MM.1S (cell line): ENCODE measurements at regions not wholly inside any gene's neighbourhood (a gene's known extent, or its start where the extent isn't known, plus 50 kb on each side); places are given as distances from the start of the nearest gene placed in this dataset.

Experiments used
- DNase-seq: peaks from one replicate; pipeline ENCODE4 v3.0.0-alpha.2; 2015
- H2AFZ ChIP-seq: fragments of 300-600 bp; sonication (generic); 2 replicates; pipeline ENCODE4 v1.6.0; 2016; ENCODE audit warnings: antibody characterized with exemption, low read length
- H3F3A ChIP-seq: fragments of 300-600 bp; sonication (generic); 2 replicates; pipeline ENCODE4 v1.6.1; 2016; ENCODE audit warnings: mild to moderate bottlenecking, antibody characterized with exemption, low read length, moderate library complexity, mixed read lengths; ENCODE audit not compliant: insufficient read depth
- H3K27ac ChIP-seq: fragments of 300-600 bp; sonication (generic); 2 replicates; pipeline ENCODE4 v1.5.1; 2016; ENCODE audit warnings: mild to moderate bottlenecking, low read length
- H3K27me3 ChIP-seq: fragments of 300-600 bp; sonication (generic); replicated peaks from 2 replicates; pipeline ENCODE4 v1.6.0; 2016; ENCODE audit warnings: low read length; ENCODE audit not compliant: insufficient read depth
- H3K36me3 ChIP-seq: fragments of 300-600 bp; sonication (generic); replicated peaks from 2 replicates; pipeline ENCODE4 v1.6.1; 2016; ENCODE audit warnings: mild to moderate bottlenecking, low read length, mixed read lengths; ENCODE audit not compliant: insufficient read depth
- H3K4me1 ChIP-seq: fragments of 300-600 bp; sonication (generic); 2 replicates; pipeline ENCODE4 v1.6.1; 2016; ENCODE audit warnings: low read length, mixed read lengths
- H3K4me2 ChIP-seq: fragments of 300-600 bp; sonication (generic); 2 replicates; pipeline ENCODE4 v1.6.0; 2016; ENCODE audit warnings: low read depth, low read length
- H3K4me3 ChIP-seq: fragments of 300-600 bp; sonication (generic); 2 replicates; pipeline ENCODE4 v1.5.1; 2016; ENCODE audit warnings: low read length, mixed read lengths
- H3K79me2 ChIP-seq: fragments of 300-600 bp; sonication (generic); 2 replicates; pipeline ENCODE4 v1.6.1; 2016; ENCODE audit warnings: mixed run types, low read length, mixed read lengths
- H3K9ac ChIP-seq: fragments of 300-600 bp; sonication (generic); 2 replicates; pipeline ENCODE4 v1.6.1; 2016; ENCODE audit warnings: low read length, mixed read lengths
- H3K9me2 ChIP-seq: fragments of 300-600 bp; sonication (generic); replicated peaks from 2 replicates; pipeline ENCODE4 v1.6.1; 2016; ENCODE audit warnings: mild to moderate bottlenecking, low read length, mixed read lengths; ENCODE audit not compliant: insufficient read depth
- H3K9me3 ChIP-seq: fragments of 300-600 bp; sonication (generic); replicated peaks from 2 replicates; pipeline ENCODE4 v1.6.1; 2016; ENCODE audit warnings: mild to moderate bottlenecking, low read length, mixed read lengths; ENCODE audit not compliant: insufficient read depth
- H4K20me1 ChIP-seq: fragments of 300-600 bp; sonication (generic); 2 replicates; pipeline ENCODE4 v1.6.1; 2016; ENCODE audit warnings: mild to moderate bottlenecking, low read length, moderate library complexity, mixed read lengths; ENCODE audit not compliant: insufficient read depth
- EZH2 ChIP-seq: fragments of 300-600 bp; sonication (generic); optimal IDR thresholded peaks from 2 replicates; pipeline ENCODE3; 2017; ENCODE audit warnings: low read depth, mild to moderate bottlenecking, antibody characterized with exemption, low read length, mixed read lengths
- EZH2phosphoT487 ChIP-seq: fragments of 300-600 bp; sonication (generic); IDR thresholded peaks from 2 replicates; pipeline ENCODE4 v1.6.1; 2018; ENCODE audit warnings: antibody characterized with exemption, low read length
- TF ChIP-seq, protein P1 (sequence below): fragments of 300-600 bp; sonication (generic); IDR thresholded peaks from 2 replicates; pipeline ENCODE4 v1.5.1; 2016; ENCODE audit warnings: antibody characterized with exemption, low read length, mixed read lengths

GRCh38 chr6:189676-190075, 102.6 kb upstream of the DUSP22 start:
- Histone ChIP-seq H3K9me2 (no peaks in the 10 kb centered on the region), H4K20me1 (no peaks in the 10 kb centered on the region), H3K27ac (no peak overlapping the region), H3K9me3 (no peaks in the 10 kb centered on the region), H3K9ac (no peak overlapping the region), H3K79me2 (no peaks in the 10 kb centered on the region), H3K27me3 (no peaks in the 10 kb centered on the region), H3K4me2 (no peak overlapping the region), H3K4me3 (no peak overlapping the region), H2AFZ (no peak overlapping the region; the same call in 1 of the 2 replicates), H3K4me1 (peaks cover 50% of the 10 kb centered on the region), H3F3A (peaks cover 14% of the 10 kb centered on the region), H3K36me3 (no peaks in the 10 kb centered on the region)
- DNase-seq = no peak
- TF ChIP-seq EZH2 = no peak
- TF ChIP-seq, protein P1, sequence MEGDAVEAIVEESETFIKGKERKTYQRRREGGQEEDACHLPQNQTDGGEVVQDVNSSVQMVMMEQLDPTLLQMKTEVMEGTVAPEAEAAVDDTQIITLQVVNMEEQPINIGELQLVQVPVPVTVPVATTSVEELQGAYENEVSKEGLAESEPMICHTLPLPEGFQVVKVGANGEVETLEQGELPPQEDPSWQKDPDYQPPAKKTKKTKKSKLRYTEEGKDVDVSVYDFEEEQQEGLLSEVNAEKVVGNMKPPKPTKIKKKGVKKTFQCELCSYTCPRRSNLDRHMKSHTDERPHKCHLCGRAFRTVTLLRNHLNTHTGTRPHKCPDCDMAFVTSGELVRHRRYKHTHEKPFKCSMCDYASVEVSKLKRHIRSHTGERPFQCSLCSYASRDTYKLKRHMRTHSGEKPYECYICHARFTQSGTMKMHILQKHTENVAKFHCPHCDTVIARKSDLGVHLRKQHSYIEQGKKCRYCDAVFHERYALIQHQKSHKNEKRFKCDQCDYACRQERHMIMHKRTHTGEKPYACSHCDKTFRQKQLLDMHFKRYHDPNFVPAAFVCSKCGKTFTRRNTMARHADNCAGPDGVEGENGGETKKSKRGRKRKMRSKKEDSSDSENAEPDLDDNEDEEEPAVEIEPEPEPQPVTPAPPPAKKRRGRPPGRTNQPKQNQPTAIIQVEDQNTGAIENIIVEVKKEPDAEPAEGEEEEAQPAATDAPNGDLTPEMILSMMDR = no peak

DNA sequence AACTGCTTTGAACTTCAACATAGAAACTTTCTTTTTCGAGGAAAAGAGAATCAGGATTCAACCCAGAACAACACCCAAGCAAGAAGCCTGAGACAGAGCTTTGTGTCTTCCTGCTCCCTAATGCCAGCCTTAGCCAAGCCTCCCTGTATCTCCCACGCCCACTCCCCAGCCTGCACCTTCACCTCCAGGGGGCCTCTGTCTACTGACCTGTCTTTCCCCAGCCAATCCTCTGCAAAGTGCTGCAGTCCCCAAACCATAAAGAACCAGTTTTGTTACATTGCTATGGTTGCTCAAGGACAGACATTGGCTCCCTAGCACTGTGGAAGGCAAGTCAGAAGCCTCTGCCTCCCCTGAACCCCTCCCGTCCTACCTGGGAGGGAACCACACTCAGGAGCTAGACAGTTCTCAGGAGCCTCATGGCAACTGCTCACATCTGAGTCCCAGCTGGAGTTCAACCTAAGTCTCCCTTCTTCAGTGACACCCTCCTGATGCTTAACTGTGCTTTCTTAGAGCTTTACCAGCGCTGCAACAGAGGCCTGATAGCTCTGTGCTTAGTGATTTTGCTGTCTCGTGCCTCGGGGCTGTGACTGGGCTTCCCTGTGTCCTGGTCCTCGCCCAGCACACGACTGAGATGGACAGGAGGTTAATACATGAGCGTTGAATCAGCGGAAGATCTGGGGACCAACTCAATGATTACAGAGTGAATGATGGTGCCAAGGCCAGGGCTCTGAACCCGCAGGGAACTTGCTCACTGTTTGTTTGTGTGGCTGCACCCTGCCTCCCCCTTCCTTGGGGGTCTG, 101.5 kb upstream of the DUSP22 start:
- TF ChIP-seq, protein P1 = peak; percentile 61
- TF ChIP-seq EZH2 = no peak
- no peak overlapping the region for H3K4me3 ChIP-seq
- H3K27me3 ChIP-seq = no peaks in the 10 kb centered on the region
- no peaks in the 10 kb centered on the region for H3K36me3 ChIP-seq
- peak overlapping the region; percentile 28; the same call in 1 of the 2 replicates for H2AFZ ChIP-seq
- peak; percentile 50 for DNase-seq
- no peaks in the 10 kb centered on the region for H3K9me2 ChIP-seq
- H3K9me3 ChIP-seq = no peaks in the 10 kb centered on the region
- H3K79me2 ChIP-seq = no peaks in the 10 kb centered on the region
- no peak overlapping the region for H3K4me2 ChIP-seq
- H3K4me1 ChIP-seq = peaks cover 61% of the 10 kb centered on the region
- H3K27ac ChIP-seq = no peak overlapping the region
- peaks cover 14% of the 10 kb centered on the region for H3F3A ChIP-seq
- H4K20me1 ChIP-seq = no peaks in the 10 kb centered on the region
- no peak overlapping the region for H3K9ac ChIP-seq

- H2AFZ ChIP-seq = no peak overlapping the region
- H3K9me3 ChIP-seq = no peaks in the 10 kb centered on the region
- H3K9ac ChIP-seq = no peak overlapping the region
- H3K36me3 ChIP-seq = no peaks in the 10 kb centered on the region
- H4K20me1 ChIP-seq = no peaks in the 10 kb centered on the region
- H3K9me2 ChIP-seq = no peaks in the 10 kb centered on the region
- no peak for TF ChIP-seq EZH2
- TF ChIP-seq, protein P1 = no peak
- TF ChIP-seq EZH2phosphoT487 = no peak
- H3K79me2 ChIP-seq = no peaks in the 10 kb centered on the region
- peaks cover 61% of the 10 kb centered on the region for H3K4me1 ChIP-seq
- H3K27me3 ChIP-seq = no peaks in the 10 kb centered on the region
- H3F3A ChIP-seq = peaks cover 14% of the 10 kb centered on the region
- no peak for DNase-seq
- H3K4me2 ChIP-seq = no peak overlapping the region
- H3K27ac ChIP-seq = no peak overlapping the region
- H3K4me3 ChIP-seq = no peak overlapping the region
Observed at GRCh38 chr6:191487-192312, 100.6 kb upstream of the DUSP22 start.
